Activated T-cell treated with anti-CD3 and anti-CD28 coated beads for 1 hour (primary cell): ENCODE measurements at regions not wholly inside any gene's neighbourhood (a gene's known extent, or its start where the extent isn't known, plus 50 kb on each side); places are given as distances from the start of the nearest gene placed in this dataset.

Experiments used
- DNase-seq: peaks from one replicate; pipeline ENCODE4 v3.0.0-alpha.2; 2020; ENCODE audit warnings: low read depth

DNA sequence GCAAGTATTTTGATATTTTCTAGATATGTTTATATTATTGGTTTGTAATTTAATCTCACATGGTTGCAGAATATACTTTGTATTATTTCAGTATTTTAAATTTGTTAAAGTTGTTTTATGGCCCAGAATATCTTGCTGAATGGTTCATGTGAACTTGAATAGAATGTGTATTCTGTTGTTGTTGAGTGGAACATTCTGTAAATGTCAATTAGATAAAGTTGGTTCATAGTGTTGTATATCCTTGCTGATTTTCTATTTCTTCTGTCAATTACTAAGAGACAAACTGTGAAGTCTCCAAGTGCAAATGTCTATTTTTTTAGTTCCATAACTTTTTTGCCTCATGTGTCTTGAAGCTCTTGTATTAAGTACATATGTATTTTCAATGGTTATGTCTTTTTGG is 411.7 kb downstream of the NPIPA7 start:
- no peak for DNase-seq

DNA sequence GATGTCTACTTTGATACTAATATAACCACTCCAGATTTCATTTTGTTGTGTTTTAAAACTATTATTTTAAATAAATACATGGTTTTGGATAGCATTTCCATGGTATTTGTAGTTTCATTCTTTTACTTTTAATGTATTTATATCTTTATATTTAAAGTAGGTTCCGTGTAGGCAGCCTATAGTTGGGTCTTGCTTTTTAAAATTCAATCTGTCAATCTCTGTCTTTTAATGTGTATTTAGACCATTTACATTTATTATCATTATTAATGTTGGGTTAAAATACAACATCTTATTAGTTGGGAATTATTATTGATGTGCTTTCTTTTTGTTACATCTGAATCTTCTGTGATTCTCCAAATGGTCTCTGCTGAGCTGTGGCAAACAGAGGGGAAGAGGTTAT is 412.1 kb downstream of the NPIPA7 start:
- no peak for DNase-seq

DNA sequence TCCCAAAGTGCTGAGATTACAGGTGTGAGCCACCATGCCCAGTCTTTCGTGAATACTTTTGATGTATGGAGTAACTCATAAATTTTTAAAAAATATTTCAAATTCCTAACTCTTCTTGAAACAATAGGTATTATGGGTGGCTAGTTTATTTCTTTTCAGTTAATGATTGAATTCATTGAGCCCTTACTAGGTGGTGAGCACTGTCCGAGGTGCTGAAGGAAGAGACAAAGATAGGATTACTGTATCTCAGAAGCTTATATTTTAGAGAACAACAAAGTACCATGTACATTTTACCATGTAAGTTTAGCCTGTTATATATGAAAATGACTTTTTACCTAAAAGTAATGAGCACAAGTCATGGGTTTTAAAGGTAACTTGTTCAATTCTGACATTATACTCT is 418.3 kb downstream of the NPIPA7 start:
- no peak for DNase-seq

DNA sequence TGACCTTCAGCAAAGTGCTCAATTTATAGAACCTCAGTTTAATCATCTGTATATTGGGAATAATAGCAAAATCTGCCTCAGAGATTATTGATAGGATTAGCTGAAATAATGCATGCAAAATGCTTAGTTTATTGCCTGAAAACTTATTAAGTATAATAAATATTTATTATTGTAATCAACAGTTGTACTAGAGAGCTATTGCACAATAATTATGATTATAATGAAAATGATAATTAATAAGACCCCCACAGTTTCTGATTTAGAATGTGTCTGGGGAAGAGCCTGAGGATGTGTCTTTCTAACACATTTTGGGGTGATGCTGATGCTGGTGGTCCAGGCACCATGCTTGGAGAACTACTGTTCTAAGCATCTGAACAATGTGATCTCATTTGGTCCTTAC is 419.6 kb downstream of the NPIPA7 start:
- DNase-seq = no peak

DNA sequence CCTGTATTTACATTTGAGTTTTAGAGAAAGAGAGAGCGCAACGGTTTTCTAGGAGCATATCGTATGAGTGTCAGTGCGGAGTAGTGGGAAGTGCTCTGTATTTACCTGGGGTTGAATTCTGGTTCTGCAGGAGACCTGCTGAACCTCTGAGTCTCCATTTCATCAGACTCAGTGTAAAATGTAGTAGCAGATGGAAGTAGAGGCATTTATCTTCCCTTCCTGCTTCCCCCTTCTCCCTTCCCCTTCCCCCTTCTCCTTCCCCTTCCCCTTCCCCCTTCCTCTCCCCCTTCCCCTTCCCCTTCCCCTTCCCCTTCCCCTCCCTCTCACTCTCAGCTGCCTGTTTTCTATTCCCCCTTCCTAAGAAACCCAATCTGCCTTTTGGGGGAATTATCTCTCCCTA is 426.9 kb downstream of the NPIPA7 start:
- DNase-seq = no peak

DNA sequence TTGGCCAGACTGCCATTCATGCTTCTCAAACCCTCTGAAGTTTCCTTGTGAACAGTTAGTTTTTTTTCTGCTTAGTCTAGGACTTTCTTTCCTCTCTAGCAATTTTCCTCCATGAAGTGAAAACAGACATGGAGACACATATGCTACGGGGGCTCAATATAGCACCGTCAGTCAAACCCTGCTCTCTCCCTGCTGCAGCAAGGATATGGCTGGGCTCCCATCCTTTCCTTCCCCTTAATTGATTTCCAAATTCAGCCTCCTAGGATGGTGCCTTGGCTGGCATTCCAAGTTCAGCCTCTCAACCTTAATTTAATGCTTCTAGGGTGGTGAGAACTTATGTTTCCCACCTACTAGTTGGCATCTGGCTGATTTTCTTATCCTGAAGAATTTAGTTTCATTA is 436.7 kb downstream of the NPIPA7 start:
- no peak for DNase-seq

DNA sequence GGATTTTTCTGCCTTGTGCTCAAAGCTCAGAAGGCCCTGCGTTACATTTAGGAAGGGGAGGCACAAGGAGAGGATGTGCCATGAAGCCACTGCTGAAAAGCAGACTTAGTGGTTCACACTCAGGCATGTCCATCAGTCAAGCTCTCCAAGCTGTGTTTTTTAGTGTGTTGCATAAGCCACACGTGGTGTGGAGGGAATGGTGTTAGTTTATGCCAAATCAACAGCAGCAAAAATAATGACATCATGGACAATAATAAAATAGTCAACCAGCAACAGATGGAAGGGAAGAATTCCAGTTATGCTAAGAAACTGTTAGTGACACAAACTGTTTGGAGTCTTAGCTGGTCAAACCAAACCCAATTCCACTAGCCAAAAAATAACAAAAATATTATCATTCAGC is 438.3 kb downstream of the NPIPA7 start:
- DNase-seq = no peak

DNA sequence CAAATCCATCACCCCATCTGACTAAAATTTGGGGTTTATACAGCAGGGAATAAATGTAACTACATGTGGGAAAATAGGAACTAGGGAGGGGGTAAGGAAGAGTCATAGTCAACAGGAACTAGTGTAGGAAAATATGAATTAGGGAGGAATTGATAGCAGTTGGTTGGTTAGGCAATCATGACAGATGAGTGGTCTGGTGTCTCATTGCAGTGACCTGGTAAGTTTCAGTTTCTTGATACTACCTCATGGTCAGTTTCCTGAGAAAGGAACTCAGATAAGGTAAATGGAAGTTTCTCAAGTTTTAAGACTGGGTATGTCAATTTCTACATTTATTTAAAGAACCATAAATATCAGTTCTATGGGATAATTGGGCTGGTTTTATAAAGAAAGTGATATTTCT is 442.3 kb downstream of the NPIPA7 start:
- no peak for DNase-seq

DNA sequence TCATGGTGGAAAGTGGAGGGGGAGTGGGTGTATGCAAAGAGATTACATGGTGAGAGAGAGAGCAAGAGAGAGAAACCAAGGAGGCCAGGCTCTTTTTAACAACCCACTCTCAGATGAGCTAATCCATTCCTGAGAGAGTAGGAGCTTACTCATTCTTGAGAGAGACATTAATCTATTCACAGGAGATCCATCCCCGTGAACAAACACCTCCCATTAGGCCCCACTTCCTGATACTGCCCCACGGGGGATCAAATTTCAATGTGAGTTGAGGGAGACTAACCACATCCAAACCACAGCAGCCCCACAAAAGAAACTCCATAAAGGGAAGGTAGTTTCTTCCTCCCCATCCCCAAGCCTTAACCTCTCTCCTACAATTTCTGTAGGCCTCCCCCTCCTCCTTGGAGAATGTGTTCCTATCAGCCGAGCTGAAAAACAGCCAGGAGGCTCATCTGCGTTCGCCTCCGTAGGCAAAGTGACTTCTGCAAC is 450.0 kb downstream of the NPIPA7 start:
- DNase-seq = no peak

DNA sequence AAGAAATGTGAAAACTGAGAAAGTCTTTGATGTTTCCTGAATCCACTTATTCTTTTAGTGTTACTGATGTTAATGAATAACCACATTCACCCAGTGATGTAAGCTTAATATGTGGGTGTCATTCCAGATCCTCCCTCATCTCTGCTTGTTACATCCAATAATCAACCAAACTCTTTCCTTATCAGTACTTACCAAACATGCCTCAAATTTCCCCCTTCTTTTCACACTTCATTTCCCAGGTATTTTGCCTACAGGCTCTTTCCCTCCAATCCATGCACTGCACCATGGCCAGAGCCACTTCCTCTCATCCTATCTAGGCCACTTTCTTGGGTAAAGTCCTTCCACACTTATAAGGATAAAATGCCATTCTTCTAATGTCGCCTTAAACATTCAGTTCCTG is 451.5 kb downstream of the NPIPA7 start:
- DNase-seq = no peak

DNA sequence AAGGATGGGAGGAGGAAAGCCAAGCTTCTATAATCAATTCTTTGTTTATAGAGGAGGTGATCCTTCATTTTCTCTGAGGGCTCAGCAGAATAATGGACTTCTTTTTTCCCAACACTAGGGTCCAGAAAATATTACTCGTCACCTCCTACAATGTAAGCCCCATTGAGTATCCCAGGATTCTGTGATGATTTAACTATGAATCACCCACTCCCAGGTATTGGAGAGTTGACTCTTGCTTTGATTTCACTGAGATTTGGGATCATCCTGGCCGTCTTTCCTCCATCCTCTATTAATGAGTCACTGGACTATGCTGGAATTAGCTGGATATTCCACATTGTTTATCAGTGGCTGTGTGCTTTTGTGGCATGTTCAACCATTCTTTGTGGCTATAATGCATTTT is 452.0 kb downstream of the NPIPA7 start:
- DNase-seq = no peak

DNA sequence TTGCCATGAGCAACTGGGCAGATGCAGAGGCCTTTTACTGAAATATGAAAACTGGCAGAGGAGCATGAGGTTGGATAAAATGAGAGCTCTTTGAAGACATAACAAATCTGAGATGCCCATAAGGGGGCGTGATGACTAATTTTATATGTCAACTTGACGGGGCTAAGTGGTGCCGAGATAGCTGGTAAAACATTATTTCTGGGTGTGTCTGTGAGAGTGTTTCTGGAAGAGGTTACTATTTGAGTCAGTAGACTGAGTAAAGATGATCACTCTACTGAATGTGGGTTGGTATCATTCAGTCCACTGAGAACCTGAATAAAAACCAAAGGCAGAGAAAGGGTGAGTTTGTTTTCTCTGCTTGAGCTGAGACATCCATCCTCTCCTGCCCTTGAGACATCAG is 454.2 kb downstream of the NPIPA7 start:
- DNase-seq = no peak

DNA sequence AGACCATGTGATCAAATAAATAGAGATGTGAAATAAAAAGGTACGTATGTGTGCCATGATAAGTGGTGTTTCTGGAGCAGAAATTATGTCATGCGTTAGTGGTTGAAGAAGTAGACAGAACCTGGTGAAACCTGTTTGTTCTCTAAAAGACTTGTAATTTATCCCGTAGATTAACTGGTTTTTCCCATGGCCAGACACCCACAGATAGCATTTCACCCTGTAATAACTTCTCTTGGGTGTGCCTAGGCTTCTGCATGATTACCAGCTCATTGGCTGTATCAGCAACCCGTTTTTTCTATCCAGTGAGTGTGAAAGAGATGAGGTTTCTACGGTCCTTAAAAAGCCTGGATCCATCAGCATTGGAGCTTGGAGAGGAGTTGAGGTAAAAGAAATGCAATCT is 471.3 kb downstream of the NPIPA7 start:
- no peak for DNase-seq

DNA sequence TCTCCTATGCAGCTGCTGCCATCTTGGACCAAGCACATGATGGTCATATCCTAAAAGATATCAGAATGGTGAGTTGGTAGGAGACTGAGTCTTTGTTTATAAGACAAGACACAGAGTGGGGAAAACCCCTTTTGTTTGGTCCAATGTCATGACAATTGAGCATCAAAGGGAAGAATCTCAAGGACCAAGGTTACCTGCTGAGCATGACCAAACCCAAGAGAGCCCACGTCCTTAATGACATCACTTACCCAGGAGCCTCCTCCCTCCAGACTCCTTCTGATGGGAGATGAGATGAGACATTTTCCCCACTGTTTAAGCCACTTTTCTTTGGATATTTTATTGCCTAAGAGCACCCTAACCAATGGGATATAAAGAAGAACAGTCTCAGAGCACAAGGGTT is 478.1 kb downstream of the NPIPA7 start:
- DNase-seq = no peak

DNA sequence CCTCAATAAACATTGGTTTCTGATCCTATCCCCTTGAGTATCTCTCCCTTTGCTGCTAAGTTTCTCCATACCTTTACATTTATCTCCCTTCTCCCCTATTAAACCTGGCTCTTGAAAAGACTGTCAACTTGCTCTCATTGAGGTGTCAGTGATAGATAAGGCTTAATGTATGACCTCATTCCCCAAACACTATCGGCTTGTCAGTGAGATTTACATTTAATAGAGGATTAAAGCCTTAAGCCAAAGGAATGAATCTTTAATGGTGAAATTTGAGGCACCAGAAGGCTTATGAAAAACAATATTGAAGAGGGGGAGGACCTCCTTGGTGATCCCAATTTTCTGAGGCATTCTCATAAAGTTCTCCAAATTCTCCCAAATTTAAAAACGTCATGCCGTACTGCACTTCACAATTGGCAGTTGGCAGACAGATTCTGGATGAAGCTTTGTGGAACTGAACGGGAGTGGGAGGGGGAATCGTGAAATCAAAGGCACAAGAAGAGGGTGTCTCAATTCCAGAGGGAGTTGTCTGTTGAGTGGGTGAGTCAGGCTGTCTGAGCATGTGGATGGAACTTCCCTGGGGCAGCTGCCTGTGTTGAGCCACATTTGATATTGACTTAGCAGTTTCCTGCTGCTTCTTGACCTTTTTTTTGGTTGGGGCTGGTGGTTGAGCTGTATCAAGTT is 478.8 kb downstream of the NPIPA7 start:
- no peak for DNase-seq

DNA sequence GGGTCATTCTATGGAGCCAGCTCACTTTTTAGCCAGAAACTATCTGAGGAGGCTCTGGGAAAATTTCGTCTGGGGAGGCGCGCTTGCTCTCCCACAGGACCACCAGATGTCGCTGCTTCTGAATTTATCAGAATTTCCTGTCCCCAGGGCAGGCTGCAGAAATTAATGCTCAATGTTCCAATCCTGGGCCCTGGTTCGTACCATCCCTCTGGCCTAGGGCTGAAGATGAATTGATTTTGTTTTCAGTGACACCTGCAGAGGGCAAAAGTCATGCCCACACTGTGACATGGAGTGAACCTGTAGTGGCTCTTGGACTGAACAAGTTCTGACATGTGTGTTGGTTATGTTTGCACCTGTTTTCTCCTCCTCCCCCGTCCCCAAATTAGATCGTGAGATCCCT is 482.6 kb downstream of the NPIPA7 start:
- peak; percentile 50 for DNase-seq

DNA sequence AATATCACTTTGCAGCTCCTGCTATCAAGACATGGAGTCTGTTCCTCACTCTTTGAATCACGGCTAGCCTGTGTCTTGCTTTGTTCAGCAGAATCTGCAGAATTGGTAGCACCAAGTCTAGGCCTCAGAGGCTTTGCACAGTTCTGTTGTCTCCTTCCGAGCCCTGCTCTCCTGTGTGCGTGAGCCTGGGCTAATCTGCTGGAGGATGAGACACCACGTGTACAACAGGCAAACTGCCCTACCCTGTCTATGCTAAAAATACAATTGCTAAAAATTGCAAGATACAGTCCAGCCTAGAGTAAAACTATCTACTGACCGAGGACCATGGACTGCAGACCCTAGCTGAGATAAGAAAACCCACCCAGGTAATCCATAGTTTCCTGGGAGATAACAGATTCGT is 484.7 kb downstream of the NPIPA7 start:
- DNase-seq = no peak

DNA sequence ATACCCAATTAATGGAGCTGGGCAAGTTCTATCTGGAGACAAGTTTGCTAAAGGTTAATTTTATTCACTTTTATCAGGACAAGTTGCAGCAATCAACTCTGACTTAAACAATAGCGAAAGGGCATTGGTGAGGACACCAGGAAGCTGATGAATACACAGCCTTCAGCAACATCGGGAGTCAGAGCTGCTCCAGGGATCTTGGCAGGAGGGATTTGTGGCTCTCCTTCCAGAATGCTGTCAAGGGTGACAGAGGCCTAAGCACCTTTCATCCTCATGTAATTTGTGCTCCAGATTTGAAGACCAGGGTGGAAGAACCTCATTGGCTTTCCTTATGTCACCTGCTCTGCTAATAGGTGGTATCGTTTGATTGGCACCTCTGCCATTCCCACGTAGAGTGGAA is 485.6 kb downstream of the NPIPA7 start:
- no peak for DNase-seq

DNA sequence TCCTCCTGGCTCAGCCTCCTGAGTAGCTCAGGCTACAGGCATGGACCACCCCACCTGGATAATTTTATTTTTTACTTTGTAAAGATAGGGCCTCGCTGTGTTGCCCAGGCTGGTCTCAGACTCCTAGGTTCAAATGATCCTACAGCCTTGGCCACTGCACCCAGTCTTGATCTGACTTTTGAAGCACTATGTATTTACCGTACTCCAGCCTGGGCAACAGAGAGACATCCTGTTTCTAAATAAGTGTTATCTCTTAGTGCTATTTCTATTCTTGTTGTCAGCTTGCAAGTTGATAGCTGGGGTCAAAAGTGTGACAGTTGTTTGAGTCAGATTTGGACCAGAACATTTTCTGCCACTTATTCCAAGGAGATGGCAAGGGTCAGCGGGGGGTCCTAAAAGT is 486.4 kb downstream of the NPIPA7 start:
- no peak for DNase-seq

DNA sequence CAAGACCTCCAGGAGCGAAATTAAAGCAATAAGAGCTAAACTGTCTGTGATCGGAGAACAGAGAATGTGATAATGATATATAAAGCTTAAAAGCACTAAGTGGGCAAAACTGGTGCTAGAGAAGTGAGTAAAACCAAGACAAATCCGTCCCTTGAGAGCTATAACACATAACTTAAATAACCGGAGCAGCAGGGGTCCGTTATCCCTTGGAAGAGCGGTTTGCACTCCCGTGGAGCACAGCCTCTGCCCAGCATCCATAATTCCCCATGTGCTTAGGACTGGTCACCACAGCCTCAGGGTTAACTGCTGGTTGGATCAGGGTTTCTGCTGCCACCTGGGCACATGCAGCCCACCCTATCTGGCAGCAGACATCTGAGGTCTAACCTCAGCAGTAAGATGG is 489.0 kb downstream of the NPIPA7 start:
- no peak for DNase-seq

DNA sequence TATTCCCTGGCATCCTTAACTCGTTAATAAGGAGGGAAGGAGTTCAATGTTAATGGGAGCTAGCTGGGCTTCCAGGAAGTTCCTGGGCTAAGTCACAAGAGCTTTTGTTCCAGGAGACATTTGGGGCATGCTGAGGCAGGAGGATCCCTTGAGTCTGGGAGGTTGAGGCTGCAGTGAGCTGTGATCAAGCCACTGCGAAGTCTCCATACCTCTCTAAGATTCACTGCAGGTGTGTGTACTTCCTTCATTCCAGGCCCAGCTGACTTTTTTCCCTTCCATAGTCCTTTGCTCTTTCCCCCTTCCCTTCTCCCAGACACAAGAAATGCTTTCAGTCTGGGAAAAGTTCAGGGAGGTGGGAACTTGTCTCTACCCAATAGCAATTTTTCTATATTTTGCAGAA is 489.8 kb downstream of the NPIPA7 start:
- DNase-seq = no peak

DNA sequence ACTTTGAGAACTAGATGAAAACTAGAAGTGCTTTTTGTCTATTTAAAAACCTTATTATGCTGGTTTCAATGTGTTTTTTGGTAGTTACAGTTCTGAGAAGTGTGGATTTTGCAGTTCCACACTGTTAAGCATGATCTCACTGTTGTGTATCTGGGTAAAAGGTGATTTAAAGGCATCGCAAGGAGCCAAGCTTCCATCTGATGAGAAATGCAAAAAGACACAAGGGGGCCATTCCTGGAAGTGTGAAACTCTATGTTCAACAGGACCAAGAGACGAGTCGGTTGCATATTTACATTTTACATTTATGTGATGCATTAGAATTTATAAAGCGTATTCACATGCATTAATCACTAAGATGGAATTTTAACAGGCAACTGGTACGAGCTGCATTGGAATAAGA is 490.8 kb downstream of the NPIPA7 start:
- no peak for DNase-seq

DNA sequence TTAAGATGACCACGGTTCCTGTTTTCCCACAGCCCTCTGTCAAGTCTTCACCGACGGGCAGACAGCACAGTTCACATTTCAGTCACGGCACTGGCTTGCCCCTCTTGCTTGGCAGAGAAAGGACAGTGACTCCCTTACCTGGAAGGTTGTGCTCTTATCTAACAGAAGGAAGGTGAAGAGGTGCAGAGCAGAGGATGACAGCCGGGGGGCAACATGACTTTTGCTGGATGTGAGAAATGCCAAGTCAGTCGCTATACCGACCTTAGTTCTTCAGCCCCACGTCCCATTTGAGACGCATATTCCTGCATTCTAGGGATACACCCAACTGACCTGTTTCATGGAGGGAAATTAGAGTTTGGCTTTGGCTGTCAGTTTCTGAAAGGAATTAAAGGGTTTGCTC is 492.3 kb downstream of the NPIPA7 start:
- DNase-seq = no peak

DNA sequence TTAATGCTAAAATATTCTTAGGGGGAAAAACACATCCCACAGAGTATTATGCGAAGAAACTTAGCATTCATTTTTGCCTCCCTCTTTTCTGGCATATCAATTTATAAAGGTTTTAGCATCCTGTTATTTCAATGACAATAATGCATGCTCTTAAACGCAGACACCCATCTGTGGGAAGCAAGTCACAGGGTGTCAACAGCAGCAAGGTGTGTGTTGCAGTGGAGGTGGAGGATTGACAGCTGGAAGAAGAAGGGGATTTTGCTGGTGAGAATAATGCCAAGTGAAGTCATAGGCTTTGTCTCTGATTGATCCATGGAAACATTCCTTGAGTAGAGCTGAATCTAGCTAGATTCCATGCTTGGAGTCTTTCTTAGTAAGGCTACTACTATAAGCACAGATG is 498.1 kb downstream of the NPIPA7 start:
- no peak for DNase-seq
